COLO829 (cell line): ENCODE measurements at regions not wholly inside any gene's neighbourhood (a gene's known extent, or its start where the extent isn't known, plus 50 kb on each side); places are given as distances from the start of the nearest gene placed in this dataset.
A peak's percentile ranks its signal among the peaks of the same experiment; 100 is the strongest.
"Not testable (repeated sequence)": the region's sequence is repeated elsewhere in the genome, so short reads cannot be mapped to it uniquely, and the experiment has no call there.

Experiments
- DNase-seq: peaks from one replicate; pipeline ENCODE4 v3.0.0; 2012; ENCODE audit warnings: low spot score

DNA sequence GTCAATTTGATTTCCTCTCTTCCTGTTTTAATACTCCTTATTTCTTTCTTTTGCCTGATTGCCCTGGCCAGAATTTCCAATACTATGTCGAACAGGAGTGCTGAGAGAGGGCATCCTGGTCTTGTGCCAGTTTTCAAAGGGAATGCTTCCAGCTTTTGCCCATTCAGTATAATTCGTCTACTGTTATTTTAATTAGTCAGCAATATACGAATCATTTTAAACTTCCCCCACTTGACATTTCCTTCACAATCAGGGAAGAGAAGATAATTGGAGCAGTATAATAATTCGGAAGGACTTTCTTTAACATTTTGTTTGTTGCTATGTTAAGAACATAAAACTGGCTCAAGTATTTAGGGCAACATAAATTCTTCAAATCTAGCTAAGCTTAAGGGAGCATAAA lies 860.3 kb upstream of the SLC35B3 start:
- DNase-seq = no peak

DNA sequence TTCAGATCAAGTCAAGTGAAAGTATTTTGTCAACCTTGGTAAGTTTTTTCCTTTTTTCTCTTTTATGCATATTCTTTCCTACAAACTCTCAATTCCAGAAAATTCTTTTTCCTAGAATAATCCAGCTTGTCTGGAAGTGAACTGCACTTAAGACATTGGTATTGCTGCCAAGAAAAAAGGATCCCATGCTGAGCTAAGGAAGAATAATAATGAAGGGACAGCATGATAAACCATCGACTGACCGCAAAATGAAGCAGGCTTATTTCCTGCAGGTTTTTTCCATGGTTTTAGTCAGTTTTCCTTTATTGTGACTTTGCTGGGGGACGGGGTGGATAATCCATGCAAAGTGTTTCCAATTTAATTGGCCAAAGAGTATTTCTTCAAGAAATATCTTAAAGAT lies 857.6 kb upstream of the SLC35B3 start:
- no peak for DNase-seq

DNA sequence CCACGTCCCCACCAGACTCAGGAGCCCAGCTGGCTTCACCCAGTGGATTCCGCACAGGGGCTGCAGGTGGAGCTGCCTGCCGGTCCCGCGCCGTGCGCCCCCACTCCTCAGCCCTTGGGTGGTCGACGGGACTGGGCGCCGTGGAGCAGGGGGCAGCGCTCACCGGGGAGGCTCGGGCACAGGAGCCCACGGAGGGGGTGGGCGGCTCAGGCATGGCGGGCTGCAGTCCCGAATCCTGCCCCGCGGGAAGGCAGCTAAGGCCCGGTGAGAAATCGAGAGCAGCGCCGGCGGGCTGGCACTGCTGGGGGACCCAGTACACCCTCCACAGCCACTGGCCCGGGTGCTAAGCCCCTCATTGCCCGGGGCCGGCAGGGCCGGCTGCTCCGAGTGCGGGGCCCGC lies 855.0 kb upstream of the SLC35B3 start:
- not testable (repeated sequence) for DNase-seq

DNA sequence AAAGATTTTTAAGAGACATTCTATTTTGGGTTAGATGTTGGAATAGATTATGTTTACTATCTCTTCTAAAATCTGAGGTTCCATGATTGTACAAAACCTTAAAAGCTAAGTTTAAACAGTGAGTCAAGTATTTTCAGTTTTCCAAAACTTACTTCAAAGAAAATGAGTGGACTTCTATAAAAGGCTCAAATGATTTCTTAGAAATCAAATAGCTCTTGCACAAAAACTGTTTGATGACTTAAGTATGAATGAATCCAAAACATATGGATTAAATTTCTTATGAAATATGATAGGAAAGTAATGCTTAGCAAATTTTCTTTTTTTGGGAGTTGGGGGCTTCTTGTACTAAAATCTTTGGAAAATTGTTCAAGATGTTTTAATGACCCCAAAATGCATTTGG lies 837.3 kb upstream of the SLC35B3 start:
- no peak for DNase-seq

DNA sequence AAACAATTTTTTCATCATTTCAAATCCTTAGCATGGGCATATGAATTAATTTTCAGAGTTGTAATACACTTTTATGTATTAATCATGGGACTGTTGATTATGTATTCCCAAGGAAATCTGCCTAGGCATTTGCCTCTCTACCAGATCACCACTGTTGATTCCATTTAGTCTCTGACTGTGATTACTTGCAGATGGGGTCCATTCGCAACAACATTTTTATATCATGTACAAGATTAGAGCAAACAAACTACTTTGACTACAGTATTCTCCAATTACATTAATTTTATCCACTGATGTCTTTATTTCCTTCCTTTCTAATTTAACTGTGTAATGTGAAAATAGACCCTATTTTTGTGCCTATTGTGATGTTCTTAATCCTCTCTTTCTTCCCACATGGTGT lies 831.4 kb upstream of the SLC35B3 start:
- DNase-seq = no peak

DNA sequence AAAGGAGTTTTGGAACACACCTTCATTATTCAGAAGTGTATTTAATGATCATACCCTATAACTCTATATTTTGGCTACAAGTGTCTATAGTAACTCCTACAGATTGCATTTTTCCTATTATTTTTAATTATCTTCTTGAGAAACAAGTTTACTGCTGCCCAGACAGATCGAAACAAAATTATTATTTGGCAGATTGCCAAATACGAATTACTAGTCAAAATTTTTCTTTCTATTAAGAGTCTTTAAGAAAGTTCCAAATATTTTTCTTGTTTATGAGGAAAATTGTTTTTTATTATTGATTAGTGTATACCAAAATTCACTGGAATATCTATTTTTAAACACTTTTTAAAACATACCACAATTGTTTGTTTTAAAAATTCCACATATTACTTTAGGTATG lies 821.9 kb upstream of the SLC35B3 start:
- no peak for DNase-seq

DNA sequence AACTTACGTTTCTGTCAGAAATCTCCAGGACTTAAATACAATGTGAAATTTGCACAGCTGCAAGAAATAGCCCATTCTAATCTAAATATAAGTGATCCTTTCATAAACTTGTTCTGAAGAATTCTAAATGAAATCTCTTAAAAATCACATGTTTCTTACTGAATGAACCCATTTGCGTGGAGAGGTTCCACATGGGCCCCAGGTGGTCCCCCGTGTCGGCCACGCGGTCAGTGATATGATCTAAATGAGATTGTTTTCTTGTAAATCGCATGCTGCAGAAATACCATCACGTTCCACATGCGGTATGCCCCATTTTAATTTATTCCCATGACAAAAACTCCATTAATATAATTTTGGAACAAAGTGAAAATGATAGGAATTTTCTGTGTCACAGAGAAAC lies 818.9 kb upstream of the SLC35B3 start:
- peak; percentile 44 for DNase-seq

DNA sequence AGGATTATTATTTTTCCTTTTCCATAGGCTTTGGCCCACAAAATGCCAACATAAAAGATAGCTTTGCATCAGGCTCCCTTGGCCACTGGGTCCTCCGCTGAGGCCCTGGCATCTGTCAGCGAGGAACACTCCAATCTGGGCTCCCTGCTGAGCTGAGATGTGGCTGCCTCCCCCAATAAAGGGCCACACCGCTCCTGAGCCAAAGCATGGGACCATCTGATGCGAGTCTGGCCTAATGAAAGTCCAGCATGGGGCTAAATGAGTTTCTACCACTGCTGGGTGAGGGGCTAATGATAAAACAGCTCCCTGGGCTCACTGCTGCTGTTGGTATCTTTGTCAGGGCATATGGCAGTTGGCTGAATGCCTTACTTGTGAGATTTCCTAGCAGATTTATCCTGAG lies 817.5 kb upstream of the SLC35B3 start:
- no peak for DNase-seq

DNA sequence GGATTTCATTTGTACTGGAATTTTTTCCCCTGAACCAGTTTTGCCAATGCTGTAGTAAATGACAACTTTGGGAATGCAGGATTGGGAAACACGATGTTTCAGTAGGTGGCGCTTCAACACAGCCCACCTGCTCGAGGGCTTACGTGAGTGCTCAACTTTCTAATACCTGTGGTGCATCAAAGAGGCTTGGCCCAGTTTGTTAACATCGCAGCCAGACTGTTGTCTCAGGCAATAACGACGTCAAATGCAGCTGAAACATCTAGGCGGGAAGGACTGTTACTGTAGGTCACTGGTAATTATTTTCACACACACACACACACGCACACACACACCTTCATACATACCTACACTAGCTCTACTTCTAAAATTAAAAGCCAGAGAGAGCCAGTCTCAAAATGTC lies 815.5 kb upstream of the SLC35B3 start:
- no peak for DNase-seq

DNA sequence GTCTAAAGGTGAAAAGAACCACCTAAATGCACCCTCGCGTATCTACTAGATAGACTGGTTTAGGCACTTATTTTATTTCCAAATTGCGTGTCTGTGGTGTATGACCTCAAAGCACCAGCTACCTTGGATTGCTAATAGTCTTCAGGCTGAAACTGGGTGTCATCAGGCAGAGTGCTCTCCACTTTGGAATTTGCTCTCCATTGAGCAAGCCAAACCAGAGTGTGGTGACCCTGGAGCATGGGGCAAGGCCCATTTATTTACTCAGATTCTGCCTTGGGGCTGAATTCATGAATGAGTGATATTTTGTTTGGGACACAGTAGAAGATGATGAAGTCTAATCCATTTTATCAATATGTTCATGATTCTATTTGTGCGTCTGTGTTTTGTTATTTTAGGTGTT lies 812.8 kb upstream of the SLC35B3 start:
- DNase-seq = no peak

DNA sequence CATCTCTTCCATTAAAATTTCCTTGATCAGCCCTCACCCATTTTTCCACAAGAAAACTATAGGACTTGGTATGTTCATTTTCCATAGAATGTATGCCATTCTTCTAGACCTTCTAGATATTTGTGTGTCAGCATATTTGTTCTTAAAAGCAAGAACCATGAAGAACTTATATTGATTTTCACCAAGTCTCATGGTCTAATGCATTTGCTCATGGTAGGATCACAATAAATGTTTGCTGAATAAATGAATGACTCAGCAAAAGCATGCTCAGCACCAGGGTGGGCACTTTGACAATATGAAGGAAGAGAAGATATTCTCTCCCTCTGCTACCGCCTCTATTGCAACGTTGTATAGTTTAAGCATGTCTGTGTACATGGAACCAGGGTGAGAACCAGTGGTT lies 805.5 kb upstream of the SLC35B3 start:
- no peak for DNase-seq

DNA sequence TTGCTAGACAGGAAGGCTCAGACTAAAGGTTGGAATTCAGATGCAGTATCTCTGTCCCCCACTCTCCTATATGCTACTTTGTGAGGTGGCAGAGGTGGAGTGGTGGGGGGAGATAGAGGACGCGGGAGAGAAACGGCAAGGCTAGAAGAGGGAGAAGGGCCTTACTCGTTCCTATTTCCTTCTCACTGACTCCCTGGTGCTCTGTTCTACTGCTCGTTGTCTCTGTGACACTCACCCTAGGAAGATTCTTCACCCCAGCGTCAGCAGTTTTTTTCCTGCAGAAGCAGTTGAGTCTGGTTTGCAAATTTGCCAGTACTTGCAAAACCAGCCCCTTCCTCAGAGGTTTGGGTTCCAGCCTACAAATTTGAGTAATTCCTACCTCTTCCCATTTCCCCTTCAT lies 801.1 kb upstream of the SLC35B3 start:
- no peak for DNase-seq

DNA sequence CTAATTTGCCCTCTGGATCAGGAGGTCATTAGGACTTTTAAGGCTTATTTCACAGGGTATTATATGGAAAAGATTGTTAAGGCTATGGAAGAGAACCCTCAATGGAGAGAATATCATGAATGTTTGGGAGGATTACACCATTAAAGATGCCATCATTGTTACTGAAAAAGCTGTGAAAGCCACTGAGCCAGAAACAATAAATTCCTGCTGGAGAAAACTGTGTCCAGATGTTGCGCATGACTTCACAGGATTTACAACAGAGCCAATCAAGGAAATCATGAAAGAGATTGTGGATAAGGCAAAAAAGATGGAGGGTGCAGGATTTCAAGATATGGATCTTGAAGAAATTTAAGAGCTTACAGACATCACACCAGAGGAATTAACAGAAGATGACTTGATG lies 798.3 kb upstream of the SLC35B3 start:
- DNase-seq = no peak

DNA sequence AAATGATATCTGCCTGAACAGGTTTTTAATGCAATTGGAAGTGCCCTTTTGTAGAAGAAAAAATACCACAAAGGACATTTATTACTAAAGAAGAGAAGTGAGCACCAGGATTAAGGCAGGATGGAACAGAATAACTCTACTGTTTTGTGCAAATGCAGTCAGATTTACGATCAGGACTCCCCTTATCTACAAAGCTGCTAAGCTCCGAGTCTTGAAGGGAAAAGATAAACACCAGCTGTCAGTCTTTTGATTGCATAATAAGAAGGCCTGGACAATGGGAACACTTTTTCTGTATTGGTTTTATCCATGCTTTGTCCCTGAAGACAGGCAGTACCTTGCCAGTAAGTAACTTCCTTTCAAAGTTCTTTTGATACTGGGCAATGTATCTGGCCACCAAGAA lies 797.9 kb upstream of the SLC35B3 start:
- DNase-seq = no peak

DNA sequence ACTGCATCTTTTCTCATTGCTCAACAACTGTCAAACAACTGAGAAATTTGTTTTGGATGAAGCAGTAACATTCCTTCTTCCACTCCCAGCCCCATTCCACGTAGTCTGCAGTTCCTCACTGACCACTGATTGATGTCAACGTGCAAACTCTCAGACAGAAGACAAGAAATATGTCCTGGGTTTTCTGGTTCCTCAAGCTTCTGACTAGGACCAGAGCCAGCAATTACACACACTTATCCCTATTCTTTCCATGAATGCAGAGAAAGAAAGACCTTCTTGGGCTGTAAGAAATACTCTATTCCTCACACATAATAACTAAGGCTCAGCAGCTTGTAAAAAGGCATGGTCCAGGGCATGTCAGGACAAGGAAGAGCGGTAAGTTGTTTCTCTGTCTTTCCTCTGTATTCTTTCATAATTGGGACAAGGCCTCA lies 790.1 kb upstream of the SLC35B3 start:
- DNase-seq = no peak

DNA sequence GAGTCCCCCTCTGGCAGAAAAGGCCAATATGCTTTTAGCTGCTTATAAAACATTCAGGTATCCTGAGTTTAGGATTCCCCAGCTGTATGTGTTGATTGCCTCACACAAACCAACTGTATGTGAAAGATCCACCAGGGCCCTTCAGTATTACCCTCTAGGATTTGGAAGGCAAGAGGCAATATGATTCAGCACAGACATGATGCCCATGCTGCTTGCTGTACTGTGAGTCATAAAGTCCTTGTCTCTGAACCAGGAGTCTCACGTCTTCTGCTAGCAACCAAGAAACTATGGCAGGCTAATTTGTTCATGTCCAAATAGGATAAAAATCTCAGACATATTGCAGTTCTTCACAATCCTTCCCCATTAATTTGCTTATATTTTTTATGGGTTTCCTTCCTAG lies 789.2 kb upstream of the SLC35B3 start:
- DNase-seq = no peak

DNA sequence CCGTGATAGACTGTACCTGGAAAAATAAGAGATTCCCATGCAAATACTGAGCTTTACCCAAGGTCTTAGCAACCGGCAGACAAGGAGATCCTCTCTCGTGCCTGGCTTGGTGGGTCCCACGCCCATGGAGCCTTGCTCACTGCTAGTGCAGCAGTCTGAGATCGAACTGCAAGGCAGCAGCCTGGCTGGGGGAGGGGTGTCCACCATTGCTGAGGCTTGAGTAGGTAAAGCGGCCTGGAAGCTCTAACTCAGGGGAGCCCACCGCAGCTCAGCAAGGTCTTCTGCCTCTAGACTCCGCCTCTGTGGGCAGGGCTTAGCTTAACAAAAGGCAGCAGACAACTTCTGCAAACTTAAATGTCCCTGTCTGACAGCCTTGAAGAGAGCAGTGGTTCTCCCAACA lies 778.4 kb upstream of the SLC35B3 start:
- not testable (repeated sequence) for DNase-seq

DNA sequence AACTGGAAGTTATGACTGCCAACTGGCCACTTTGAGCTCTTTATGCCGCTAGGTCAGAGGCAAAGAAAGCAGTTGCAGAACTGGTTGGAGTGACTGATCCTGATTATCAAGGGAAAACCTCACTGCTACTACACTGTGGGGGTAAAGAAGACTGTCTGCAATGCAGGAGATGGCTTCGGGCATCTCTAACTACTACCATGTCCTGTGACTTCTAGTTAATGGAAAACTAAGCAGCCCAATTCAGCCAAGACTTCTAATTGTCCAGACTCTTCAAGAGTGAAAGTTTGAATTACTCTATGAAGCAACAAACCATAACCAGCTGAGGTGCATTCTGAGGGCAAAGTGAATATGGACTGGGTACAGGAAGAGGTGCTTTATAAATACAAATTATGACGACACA lies 773.6 kb upstream of the SLC35B3 start:
- DNase-seq = peak; percentile 3

DNA sequence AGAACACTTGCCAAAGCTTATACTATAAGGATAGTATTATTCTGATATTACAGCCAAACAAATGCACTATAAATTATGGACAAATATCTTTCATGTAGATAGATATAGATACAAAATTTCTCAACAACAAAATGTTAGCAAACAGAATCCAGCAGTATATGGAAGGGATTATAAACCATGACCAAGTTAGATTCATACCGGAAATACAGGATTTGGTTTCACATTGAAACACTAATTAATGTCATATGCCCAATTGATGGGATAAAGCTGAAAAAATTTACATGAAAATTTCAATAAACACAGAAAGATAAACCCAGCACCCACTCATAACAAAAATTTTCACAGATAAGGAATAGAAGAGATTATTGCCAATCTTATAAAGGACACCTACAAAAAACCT lies 770.3 kb upstream of the SLC35B3 start:
- no peak for DNase-seq

DNA sequence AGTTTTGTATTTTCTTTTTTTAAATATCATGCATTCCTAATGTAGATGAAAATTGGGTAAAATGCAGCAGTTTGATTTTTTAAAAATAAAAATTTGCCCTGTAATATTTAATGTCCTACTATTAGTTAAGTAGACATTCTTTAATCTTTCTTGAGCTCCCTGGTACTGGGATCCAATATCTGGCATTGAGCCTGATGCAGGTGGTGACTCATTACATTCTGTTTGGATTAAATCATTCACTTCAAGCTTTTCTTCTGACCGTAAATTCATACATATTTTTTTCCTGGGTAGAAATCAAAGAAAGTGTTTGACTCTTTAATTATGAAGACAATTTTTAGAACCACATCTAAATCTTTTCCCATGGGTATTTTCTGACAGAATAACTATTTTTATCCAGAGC lies 768.8 kb upstream of the SLC35B3 start:
- peak; percentile 67 for DNase-seq

DNA sequence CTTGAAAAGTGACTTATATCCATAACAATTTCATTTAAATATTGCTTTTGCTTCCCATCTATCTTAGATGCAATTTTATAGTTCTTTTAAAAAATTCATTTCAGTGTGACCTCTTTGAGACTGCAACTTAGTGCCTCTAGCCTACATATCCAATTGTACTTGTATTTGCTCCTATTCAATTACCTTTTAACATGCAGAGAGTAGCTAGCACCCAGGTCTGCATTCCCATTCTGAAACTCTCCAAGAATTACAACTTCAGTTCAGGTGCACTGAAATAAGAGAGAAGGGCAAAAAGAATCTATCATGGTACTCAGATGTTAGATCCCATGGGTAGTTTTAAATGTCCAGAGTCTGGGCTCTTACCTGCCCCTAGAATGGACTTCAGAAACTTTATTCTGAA lies 765.4 kb upstream of the SLC35B3 start:
- DNase-seq = no peak

DNA sequence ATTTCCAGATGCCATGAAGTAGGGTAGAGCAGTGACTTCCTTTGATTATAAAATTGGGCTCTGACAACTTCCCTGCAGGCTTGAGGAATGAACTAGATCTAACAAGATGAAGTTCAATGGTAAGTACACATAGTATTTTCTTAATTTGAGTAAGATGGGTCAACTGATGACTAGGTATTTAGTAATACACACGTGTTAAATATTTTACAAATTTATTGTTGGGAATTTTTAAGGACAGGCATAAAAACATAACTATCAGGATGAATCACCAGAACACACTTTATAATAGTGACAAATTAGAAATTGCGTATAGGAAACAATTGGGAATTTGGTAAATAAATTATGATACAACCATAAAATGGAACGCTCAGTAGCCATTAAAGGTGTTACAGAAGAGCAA lies 762.4 kb upstream of the SLC35B3 start:
- no peak for DNase-seq

DNA sequence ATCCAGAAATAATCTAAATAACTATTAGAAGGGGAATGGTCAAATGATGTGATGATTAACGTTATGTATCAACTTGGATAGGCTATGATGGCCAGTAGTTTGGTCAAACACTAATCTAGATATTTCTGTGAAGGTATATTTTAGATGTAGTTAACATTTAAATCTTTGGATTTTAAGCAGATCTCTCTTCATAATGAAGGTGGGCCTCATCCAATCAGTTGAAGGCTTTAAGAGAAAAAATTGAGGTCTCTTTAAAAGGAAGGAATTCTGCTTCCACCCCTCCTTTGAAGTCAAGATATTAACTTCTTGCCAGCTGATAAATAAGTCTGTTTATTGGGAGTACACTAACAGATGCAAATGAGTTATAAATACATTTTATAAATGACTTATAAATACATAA lies 760.0 kb upstream of the SLC35B3 start:
- no peak for DNase-seq

DNA sequence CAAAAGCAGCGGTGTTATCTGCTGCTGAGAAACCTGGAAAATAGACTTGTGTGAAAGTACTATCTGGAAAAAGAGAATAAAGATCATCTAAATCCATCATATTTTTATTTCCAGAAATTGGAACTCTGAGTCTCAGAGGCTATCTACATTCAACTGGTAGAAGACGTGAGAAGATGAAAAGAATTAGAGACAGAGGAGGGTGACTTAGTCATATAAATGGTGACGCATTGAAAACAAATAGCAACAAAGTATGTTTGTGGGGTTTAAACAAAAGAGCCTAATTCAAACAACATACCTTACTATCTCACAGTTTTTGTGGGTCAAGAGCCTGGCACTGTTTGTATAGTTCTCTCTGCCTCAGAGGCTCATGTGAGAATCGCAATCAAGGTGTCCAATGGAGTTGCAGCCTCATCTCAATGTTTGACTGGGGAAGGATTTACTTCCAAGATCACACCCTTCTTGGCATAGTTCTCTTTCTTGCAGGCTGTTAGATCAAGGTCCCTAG lies 757.1 kb upstream of the SLC35B3 start:
- DNase-seq = no peak

DNA sequence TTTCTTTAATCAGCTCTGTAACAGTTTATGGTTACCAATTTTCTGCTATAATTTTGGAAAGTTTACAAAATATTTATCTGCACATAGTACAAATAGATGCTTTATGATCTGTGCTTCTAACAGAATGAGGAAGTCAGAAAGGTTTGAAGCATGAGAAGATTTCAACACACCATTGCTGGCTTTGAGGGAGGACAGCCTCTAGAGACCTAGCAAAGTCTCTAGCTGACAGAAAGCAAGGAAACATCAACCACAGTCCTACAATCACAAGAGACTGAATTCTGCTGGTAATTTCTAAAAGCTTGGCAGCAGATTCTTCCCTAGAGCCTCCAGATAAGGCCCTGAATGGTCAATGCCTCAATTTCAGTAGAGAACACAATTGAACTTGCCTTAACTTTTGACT lies 750.8 kb upstream of the SLC35B3 start:
- no peak for DNase-seq
